ENCODE measurements at regions not wholly inside any gene's neighbourhood (a gene's known extent, or its start where the extent isn't known, plus 50 kb on each side); places are given as distances from the start of the nearest gene placed in this dataset.

- no peak for DNase-seq
Measured at GRCh38 chr15:37720267-37720666, 214.2 kb upstream of the TMCO5A start.

- DNase-seq, result no peak
Measured at GRCh38 chr15:37731146-37731746, 203.2 kb upstream of the TMCO5A start.

GRCh38 chr15:37733628-37734027 lies 200.8 kb upstream of the TMCO5A start:
- no peak for DNase-seq

GRCh38 chr15:37740623-37741141 lies 193.8 kb upstream of the TMCO5A start:
- DNase-seq, result no peak

- DNase-seq, result no peak
Measured at GRCh38 chr15:37743826-37744225, 190.6 kb upstream of the TMCO5A start.

- DNase-seq, result no peak
Measured at GRCh38 chr15:37744521-37744920, 189.9 kb upstream of the TMCO5A start.

- DNase-seq, result no peak
Measured at GRCh38 chr15:37751401-37751800, 183.0 kb upstream of the TMCO5A start.

GRCh38 chr15:37756407-37756806 lies 178.0 kb upstream of the TMCO5A start:
- DNase-seq, result no peak

GRCh38 chr15:37758412-37758811 lies 176.0 kb upstream of the TMCO5A start:
- no peak for DNase-seq

- peak; percentile 26 to 43 (median 34) for DNase-seq
Measured at GRCh38 chr15:37764733-37765191, 169.7 kb upstream of the TMCO5A start.

- peak; percentile 54 to 71 (median 64) for DNase-seq
Measured at GRCh38 chr15:37765786-37766185, 168.7 kb upstream of the TMCO5A start.

- DNase-seq, result no peak
Measured at GRCh38 chr15:37767841-37768455, 166.5 kb upstream of the TMCO5A start.

GRCh38 chr15:37771465-37771864 lies 163.0 kb upstream of the TMCO5A start:
- peak; percentile 24 to 26 (median 25) for DNase-seq

GRCh38 chr15:37773111-37773860 lies 161.2 kb upstream of the TMCO5A start:
- DNase-seq, result no peak

GRCh38 chr15:37774961-37775360 lies 159.5 kb upstream of the TMCO5A start:
- no peak for DNase-seq

- no peak for DNase-seq
Measured at GRCh38 chr15:37777006-37777405, 157.4 kb upstream of the TMCO5A start.

- no peak for DNase-seq
Measured at GRCh38 chr15:37783290-37783689, 151.2 kb upstream of the TMCO5A start.

- DNase-seq, result no peak
Measured at GRCh38 chr15:37788330-37788729, 146.1 kb upstream of the TMCO5A start.

GRCh38 chr15:37788767-37789396 lies 145.6 kb upstream of the TMCO5A start:
- no peak for DNase-seq

GRCh38 chr15:37789397-37789786 lies 145.0 kb upstream of the TMCO5A start:
- no peak for DNase-seq

- peak in 1 of 3 donors; percentile 1 for DNase-seq
Measured at GRCh38 chr15:37789881-37790280, 144.6 kb upstream of the TMCO5A start.

GRCh38 chr15:37791693-37792092 lies 142.7 kb upstream of the TMCO5A start:
- no peak for DNase-seq

- DNase-seq, result no peak
Measured at GRCh38 chr15:37792351-37792750, 142.1 kb upstream of the TMCO5A start.
